H1 (cell line): ENCODE measurements at regions not wholly inside any gene's neighbourhood (a gene's known extent, or its start where the extent isn't known, plus 50 kb on each side); places are given as distances from the start of the nearest gene placed in this dataset.

ENCODE experiments used
- CTCF ChIA-PET: fragments of 300-600 bp; sonication (Branson Sonifier 250); formaldehyde crosslinking; loops from one replicate; lab custom pipeline; 2021; ENCODE audit not compliant: partially characterized antibody; lab: Charles Lee
- POLR2A ChIA-PET: fragments of 300-600 bp; sonication (Branson Sonifier 250); formaldehyde crosslinking; loops from one replicate; lab custom pipeline; 2021; ENCODE audit warnings: inconsistent platforms; ENCODE audit not compliant: partially characterized antibody; lab: Charles Lee
- DNase-seq, 2 experiments: peaks; one replicate each; pipeline versions ENCODE4 v3.0.0 to v3.0.0-alpha.2; 2010 to 2022; ENCODE audit warnings: low spot score in 2 of 2, low read depth in 1 of 2, mixed read lengths in 1 of 2
- FAIRE-seq: peaks from 2 replicates; lab custom pipeline; 2011; peaks lifted over from hg19 to GRCh38; lab: Jason Lieb, UNC
- H2AFZ ChIP-seq: 2 replicates; pipeline ENCODE4 v1.8.1; 2012; ENCODE audit warnings: low read length, inconsistent platforms
- H2AK5ac ChIP-seq: 2 replicates; pipeline ENCODE4 v1.6.1; 2013; ENCODE audit warnings: low read depth, low read length
- H2BK120ac ChIP-seq: replicated peaks from 2 replicates; pipeline ENCODE3; 2013; ENCODE audit warnings: low read depth, low read length, inconsistent platforms
- H2BK12ac ChIP-seq: 2 replicates; pipeline ENCODE4 v1.6.1; 2013; ENCODE audit warnings: low read depth, low read length
- H2BK15ac ChIP-seq: 2 replicates; pipeline ENCODE4 v1.6.1; 2013; ENCODE audit warnings: low read length
- H2BK20ac ChIP-seq: 2 replicates; pipeline ENCODE4 v1.6.1; 2013; ENCODE audit warnings: low read length
- H2BK5ac ChIP-seq: 2 replicates; pipeline ENCODE4 v1.6.1; 2013; ENCODE audit warnings: low read depth, low read length
- H3K14ac ChIP-seq: 2 replicates; pipeline ENCODE4 v1.6.1; 2013; ENCODE audit warnings: inconsistent platforms; ENCODE audit not compliant: insufficient read length
- H3K18ac ChIP-seq: 2 replicates; pipeline ENCODE4 v1.6.1; 2013; ENCODE audit warnings: low read length; ENCODE audit errors: extremely low read depth
- H3K23ac ChIP-seq: 2 replicates; pipeline ENCODE4 v1.6.1; 2013; ENCODE audit warnings: inconsistent platforms; ENCODE audit not compliant: insufficient read length
- H3K23me2 ChIP-seq: 2 replicates; pipeline ENCODE4 v1.6.1; 2013; ENCODE audit warnings: low read depth, low read length
- H3K27ac ChIP-seq: 2 replicates; pipeline ENCODE4 v1.6.1; 2011; ENCODE audit warnings: low read depth, low read length, inconsistent platforms
- H3K27me3 ChIP-seq, 4 experiments: replicated peaks in 1 of 4; 1 replicate in 1 of 4; 2 replicates in 3 of 4; pipeline versions ENCODE4 v1.6.1 to v1.8.1; 2011 to 2013; ENCODE audit warnings: low read length in 3 of 4, mild to moderate bottlenecking in 3 of 4, inconsistent platforms in 2 of 4, mixed read lengths in 2 of 4, moderate library complexity in 1 of 4; ENCODE audit not compliant: control insufficient read depth in 3 of 4, insufficient read depth in 3 of 4; ENCODE audit errors: extremely low read depth in 1 of 4
- H3K36me3 ChIP-seq, 4 experiments: 2 replicates each; pipeline versions ENCODE4 v1.6.1 to v1.8.1; 2011 to 2013; ENCODE audit warnings: mild to moderate bottlenecking in 4 of 4, low read length in 3 of 4, moderate library complexity in 2 of 4, control low read depth in 1 of 4, inconsistent platforms in 1 of 4; ENCODE audit not compliant: insufficient read depth in 4 of 4, control insufficient read depth in 2 of 4
- H3K4ac ChIP-seq: replicated peaks from 2 replicates; pipeline ENCODE3; 2013; ENCODE audit warnings: low read length, low read depth, mixed read lengths, inconsistent platforms; ENCODE audit not compliant: insufficient read length
- H3K4me1 ChIP-seq, 4 experiments: replicated peaks in 1 of 4; 1 replicate in 1 of 4; 2 replicates in 3 of 4; pipeline versions ENCODE4 v1.6.1 to v1.8.1; 2011 to 2013; ENCODE audit warnings: low read length in 3 of 4, inconsistent platforms in 2 of 4, mixed read lengths in 1 of 4; ENCODE audit not compliant: insufficient read depth in 4 of 4, control insufficient read depth in 3 of 4
- H3K4me2 ChIP-seq, 2 experiments: 2 replicates each; pipeline versions ENCODE4 v1.6.1 to v1.8.1; 2011 to 2013; ENCODE audit warnings: low read depth in 2 of 2, low read length in 2 of 2, control low read depth in 1 of 2, inconsistent platforms in 1 of 2, mild to moderate bottlenecking in 1 of 2; ENCODE audit not compliant: insufficient read depth in 1 of 2
- H3K4me3 ChIP-seq, 4 experiments: fragments of 200-600, 300-600 bp in 1 of 4; sonication (generic), shearing (Covaris generic), sonication (Bioruptor Twin) in 1 of 4; 2 replicates each; pipeline versions ENCODE4 v1.5.1 to v1.8.1; 2011 to 2016; ENCODE audit warnings: low read length in 4 of 4, low read depth in 3 of 4, control low read depth in 2 of 4, inconsistent platforms in 2 of 4, mild to moderate bottlenecking in 2 of 4, mixed read lengths in 1 of 4, moderate library complexity in 1 of 4; ENCODE audit not compliant: insufficient read depth in 2 of 4; ENCODE audit errors: extremely low read depth in 1 of 4
- H3K56ac ChIP-seq: replicated peaks from 2 replicates; pipeline ENCODE3; 2013; ENCODE audit warnings: low read depth, mild to moderate bottlenecking, mixed read lengths, low read length, inconsistent platforms; ENCODE audit not compliant: insufficient read length
- H3K79me1 ChIP-seq: 2 replicates; pipeline ENCODE4 v1.6.1; 2013; ENCODE audit warnings: low read depth, low read length, control low read depth
- H3K79me2 ChIP-seq, 2 experiments: 2 replicates each; pipeline versions ENCODE4 v1.6.1 to v1.8.1; 2012 to 2013; ENCODE audit warnings: low read length in 2 of 2, mild to moderate bottlenecking in 2 of 2, inconsistent platforms in 1 of 2; ENCODE audit not compliant: insufficient read depth in 2 of 2, control insufficient read depth in 1 of 2
- H3K9ac ChIP-seq, 4 experiments: replicated peaks in 1 of 4; 1 replicate in 1 of 4; 2 replicates in 3 of 4; pipeline versions ENCODE4 v1.6.1 to v1.8.1; 2011 to 2013; ENCODE audit warnings: low read depth in 3 of 4, low read length in 3 of 4, control low read depth in 2 of 4, mild to moderate bottlenecking in 2 of 4, moderate library complexity in 2 of 4, inconsistent platforms in 1 of 4; ENCODE audit errors: extremely low read depth in 1 of 4
- H3K9me3 ChIP-seq, 2 experiments: 2 replicates each; pipeline versions ENCODE4 v1.6.1 to v1.8.1; 2012 to 2013; ENCODE audit warnings: mild to moderate bottlenecking in 2 of 2, moderate library complexity in 2 of 2, control low read depth in 1 of 2, inconsistent platforms in 1 of 2, low read depth in 1 of 2, low read length in 1 of 2, mixed read lengths in 1 of 2; ENCODE audit not compliant: insufficient read depth in 2 of 2
- H4K20me1 ChIP-seq, 2 experiments: replicated peaks in 1 of 2; 2 replicates each; pipeline versions ENCODE3 to v1.8.1; 2011 to 2013; ENCODE audit warnings: inconsistent platforms in 2 of 2, low read length in 2 of 2, mild to moderate bottlenecking in 1 of 2; ENCODE audit not compliant: insufficient read depth in 2 of 2, control insufficient read depth in 1 of 2
- H4K5ac ChIP-seq: 2 replicates; pipeline ENCODE4 v1.6.1; 2013; ENCODE audit warnings: low read length, low read depth, mixed read lengths, inconsistent platforms; ENCODE audit not compliant: insufficient read length
- H4K8ac ChIP-seq: 2 replicates; pipeline ENCODE4 v1.8.0; 2013; ENCODE audit warnings: mild to moderate bottlenecking, moderate library complexity, low read length, inconsistent platforms; ENCODE audit not compliant: insufficient read depth; ENCODE audit errors: extremely low read depth
- H4K91ac ChIP-seq: replicated peaks from 2 replicates; pipeline ENCODE3; 2013; ENCODE audit warnings: low read length, mixed read lengths, inconsistent platforms; ENCODE audit not compliant: insufficient read length
- NANOG ChIP-seq: IDR thresholded peaks from 2 replicates; pipeline ENCODE4 v1.6.1; 2011; ENCODE audit warnings: low read length, low read depth, mild to moderate bottlenecking, inconsistent platforms; ENCODE audit not compliant: insufficient read depth, poor library complexity, severe bottlenecking

DNA sequence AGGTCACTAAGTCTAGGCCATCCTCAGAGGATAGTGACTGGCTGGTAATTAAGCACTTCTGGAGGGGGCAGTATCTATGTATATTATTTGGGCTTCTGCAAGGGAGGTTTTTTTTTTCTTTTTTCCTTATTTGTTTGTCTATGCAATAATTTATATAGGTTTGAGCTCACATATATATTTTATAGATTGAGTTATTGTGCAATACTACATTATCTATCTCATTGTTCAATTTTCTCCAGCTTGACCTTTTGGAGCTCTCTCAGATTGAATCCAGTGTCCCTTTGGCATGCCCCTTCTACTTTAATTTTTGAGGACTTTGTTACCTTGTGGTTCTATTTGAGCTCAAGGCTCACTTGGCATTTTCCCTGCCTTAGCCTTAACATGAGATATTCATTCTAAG is 852.1 kb downstream of the KCNT2 start:
- H2AK5ac ChIP-seq = no peak overlapping the region
- H3K27ac ChIP-seq = no peak overlapping the region
- H4K20me1 ChIP-seq = no peaks in the 10 kb centered on the region
- H2BK120ac ChIP-seq = no peak overlapping the region
- H2BK5ac ChIP-seq = no peak overlapping the region
- no peak for TF ChIP-seq NANOG
- H3K18ac ChIP-seq = no peak overlapping the region
- DNase-seq = no peak
- H2BK15ac ChIP-seq = no peak overlapping the region
- CTCF ChIA-PET = interaction anchor here (0.6 kb wide), 1 partner anchor 333 kb away, joined by 3 read pairs; no protein-coding TSS in a partner anchor
- H3K27me3 ChIP-seq = no peaks in the 10 kb centered on the region
- no peak overlapping the region for H2BK12ac ChIP-seq
- H3K4me3 ChIP-seq = no peak overlapping the region
- H3K4me1 ChIP-seq = no peaks in the 10 kb centered on the region
- H3K79me2 ChIP-seq = no peaks in the 10 kb centered on the region
- H3K56ac ChIP-seq = no peak overlapping the region
- FAIRE-seq = no peak
- POLR2A ChIA-PET = no interaction called here
- no peak overlapping the region for H4K5ac ChIP-seq
- no peaks in the 10 kb centered on the region for H3K23me2 ChIP-seq
- H3K23ac ChIP-seq = no peak overlapping the region
- no peak overlapping the region for H3K9ac ChIP-seq
- H3K14ac ChIP-seq = no peak overlapping the region
- H3K4ac ChIP-seq = no peak overlapping the region
- H3K36me3 ChIP-seq = no peaks in the 10 kb centered on the region
- H2AFZ ChIP-seq = no peak overlapping the region
- H3K79me1 ChIP-seq = no peaks in the 10 kb centered on the region
- H3K4me2 ChIP-seq = no peak overlapping the region
- H4K91ac ChIP-seq = no peak overlapping the region
- H4K8ac ChIP-seq = no peak overlapping the region
- no peaks in the 10 kb centered on the region for H3K9me3 ChIP-seq
- H2BK20ac ChIP-seq = no peak overlapping the region
